GM21367 (cell line): ENCODE measurements at regions not wholly inside any gene's neighbourhood (a gene's known extent, or its start where the extent isn't known, plus 50 kb on each side); places are given as distances from the start of the nearest gene placed in this dataset.
"Not testable (repeated sequence)": the region's sequence is repeated elsewhere in the genome, so short reads cannot be mapped to it uniquely, and the experiment has no call there.

Experiments
- ATAC-seq: cut with Tn5 transposase; IDR thresholded peaks from one replicate; pipeline ENCODE4 v1.9.1; 2021; ENCODE audit not compliant: unreplicated experiment

DNA sequence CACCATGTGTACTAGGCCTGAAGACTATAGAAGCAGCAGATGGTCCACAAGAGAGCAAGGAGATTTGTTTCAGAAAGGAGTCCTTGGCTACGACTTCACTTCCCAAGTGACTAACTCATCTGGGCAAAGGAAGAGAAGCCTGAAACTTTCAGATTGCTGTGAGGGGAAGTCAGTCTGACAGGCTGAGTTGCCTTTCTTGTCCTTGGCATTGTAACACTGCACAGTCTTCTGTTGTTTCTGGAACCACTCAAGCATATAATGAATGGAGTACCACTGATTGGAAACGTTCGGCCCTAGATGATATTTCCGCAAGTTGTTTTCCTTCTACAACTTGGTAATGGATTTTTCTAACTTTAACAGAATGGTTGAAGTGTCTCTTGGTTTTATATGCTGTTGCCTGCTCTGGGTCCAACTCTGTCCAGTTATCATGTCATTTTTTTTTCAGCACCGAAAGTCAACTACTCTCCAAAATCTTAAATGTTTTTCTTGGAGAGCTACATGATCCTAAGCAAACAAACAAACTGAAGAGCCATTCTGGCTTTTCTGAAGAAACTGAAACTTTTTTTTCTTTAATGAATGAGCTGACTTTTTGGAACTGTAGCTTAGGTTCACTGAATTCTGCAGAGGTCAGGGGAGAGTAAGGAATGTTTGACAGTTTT, 685.7 kb downstream of the MECOM start:
- ATAC-seq, result no peak

DNA sequence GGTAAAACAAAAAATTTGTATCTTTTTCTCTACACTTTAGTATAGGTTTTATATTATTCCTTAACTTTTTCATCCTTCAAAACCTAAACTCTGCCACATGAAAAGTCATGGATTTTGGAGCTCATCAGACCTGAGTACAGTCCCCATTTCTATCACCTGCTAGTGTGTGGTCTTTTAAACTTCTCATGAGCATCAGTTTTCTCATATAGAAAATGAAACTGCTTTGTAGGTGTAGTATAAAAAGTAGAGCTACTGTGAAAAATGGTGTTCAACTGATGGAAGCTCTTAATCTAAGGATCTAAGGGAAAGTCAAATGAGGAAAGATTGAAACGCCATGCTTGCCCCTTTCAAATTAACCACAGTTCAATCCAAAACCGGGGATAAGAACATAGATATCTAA, 686.5 kb downstream of the MECOM start:
- no peak for ATAC-seq

DNA sequence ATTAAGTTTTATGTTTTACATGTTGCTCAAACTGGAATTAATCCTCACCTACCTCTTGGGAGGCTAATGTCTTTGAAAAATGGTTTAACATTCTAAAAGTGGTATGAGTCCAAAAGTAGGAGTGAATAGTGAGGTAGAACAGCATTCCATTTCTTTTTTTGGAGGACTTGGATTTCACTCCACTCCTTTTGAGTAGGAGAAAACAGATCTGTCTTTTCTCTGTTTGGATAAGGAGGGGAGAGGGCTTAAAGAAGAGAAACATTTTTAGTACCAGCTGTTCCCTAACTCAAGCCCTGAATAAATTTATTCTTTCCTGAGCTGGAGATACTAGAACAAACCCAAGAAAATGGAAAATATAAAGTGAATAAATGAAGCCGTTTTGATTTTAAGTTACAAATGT, 687.9 kb downstream of the MECOM start:
- ATAC-seq, result no peak

DNA sequence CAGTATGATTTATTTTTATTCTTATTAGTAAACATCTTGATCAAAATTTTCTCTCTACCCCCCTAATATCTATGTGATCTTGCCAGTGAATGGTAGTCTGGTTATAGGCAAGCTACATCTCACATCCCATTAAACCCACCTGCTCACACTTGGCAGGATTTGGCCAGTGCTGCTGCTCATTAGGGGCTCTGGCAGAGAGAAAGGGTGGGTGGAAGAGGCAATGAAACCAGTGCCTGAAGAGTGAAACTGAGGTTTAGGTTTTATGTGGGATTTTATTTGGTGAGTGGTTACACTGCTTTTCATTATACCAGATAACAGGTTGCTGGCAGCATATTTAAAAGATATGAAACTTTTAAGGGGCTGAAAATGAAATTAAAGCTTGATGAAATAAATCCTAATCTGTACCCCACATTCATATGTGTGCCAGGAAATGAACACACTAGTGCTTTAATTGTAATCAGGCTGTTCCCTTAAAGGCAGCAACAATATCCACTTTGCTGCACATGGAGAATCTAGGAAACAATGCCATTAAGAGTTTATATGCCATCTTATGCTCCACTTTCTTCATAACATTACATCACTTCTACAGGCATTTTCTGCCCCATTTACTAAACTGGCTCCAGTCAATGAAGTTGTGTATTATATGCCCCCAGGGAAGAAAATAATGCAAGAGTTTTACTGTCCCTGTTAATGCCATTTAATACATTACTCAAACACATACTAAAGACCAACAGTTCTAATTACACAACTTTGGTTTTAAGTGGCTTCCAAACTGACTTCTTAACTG, 688.7 kb downstream of the MECOM start:
- no peak for ATAC-seq

DNA sequence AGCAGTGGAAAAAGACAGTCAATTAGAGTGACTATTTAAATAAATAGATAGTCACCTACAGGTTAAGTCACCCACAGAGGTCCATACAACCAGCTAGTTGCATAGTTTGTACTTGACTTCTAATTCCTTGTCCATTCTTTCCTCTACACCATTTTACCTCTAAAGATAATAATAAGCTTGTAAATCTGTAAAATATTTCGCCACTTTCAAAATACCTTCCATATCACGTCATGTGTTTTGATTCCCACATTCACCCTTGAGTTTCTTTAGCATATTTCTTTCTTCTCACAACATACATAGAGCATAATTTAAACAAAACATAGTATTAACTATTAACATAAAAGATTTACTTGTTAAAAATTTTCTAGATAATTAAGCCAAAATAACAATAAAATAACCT, 689.6 kb downstream of the MECOM start:
- no peak for ATAC-seq

DNA sequence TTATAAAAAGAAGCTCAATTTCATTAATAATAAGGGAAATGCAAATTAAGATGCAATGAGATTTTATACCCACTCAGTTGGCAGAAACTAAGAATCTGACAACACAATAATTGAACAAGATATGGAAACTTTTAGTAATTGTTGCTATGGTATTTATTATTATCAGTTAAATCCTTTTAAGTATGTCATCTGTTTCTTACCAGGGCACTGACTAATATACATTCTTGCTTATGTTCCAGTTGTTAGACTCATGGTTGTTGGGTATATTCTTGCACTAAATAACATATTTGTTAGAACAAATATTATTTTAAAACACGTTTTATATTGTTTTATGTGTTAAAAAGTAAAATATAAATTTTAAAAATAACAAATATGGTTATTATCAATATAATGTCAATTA, 690.3 kb downstream of the MECOM start:
- no peak for ATAC-seq

DNA sequence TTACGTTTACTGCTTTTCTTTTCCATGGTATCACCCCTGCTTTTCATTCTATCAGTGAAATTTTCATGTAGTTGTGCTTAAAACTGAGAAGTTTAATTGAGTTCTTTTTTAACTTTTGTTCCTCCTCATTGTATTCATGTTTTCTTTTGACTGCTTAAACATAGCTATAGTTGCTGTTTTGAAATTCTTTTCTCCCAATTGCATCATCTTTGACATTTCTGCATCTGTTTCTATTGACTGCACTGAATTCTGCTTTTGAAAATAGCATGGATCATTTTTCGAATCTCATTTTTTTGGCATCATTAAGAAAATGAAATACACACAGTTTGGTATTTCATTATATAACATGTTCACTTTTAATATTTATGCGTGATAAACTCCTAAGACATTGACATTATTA, 694.9 kb downstream of the MECOM start:
- ATAC-seq, result no peak

DNA sequence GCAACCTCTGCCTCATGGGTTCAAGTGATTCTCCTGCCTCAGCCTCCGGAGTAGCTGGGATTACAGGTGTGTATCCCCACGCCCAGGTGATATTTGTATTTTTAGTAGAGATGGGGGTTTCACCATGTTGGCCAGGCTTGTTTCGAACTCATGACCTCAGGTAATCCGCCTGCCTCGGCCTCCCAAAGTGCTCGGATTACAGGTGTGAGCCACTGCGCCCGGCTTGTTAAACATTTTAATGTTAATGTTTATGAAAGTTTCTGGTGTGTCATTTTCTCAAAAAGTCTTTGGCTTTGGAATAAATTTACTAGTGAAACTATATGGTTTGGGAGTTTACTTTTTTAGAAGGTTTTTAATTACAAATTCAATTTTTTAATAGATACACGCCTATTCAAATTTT, 698.8 kb downstream of the MECOM start:
- no peak for ATAC-seq

DNA sequence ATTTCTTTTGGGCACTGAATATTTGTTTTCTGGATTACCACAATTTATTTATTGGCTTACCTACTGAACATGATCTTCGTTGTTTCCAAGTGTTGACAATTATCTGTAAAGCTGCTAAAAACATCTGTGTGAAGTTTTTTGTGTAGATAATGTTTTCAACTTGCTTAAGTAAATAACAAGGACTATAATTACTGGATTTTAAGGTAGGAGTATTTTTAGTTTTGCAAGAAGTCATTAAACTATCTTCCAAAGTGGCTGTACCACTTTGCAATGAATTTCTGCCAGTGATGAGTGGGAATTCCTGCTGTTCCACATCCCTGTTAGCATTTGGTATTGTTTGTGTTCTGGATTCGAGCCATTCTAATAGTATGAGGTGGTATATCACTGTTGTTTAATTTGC, 702.2 kb downstream of the MECOM start:
- ATAC-seq, result no peak

DNA sequence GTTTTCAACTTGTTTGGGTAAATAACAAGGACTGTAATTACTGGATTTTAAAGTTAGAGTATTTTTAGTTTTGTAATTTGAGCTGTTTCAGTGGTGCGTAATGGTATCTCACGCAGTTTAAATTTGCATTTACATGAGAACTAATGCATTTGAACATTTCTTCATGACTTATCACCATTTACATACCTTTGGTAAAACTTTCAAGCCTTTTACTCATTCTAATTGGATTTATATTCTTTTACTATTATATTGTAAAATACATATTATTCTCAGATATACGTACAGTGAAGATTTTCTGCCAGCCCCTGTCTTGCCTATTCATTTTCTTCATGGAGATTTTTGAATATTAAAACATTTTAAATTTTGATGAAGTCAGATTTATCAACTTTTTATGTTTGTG, 703.8 kb downstream of the MECOM start:
- ATAC-seq, result no peak

DNA sequence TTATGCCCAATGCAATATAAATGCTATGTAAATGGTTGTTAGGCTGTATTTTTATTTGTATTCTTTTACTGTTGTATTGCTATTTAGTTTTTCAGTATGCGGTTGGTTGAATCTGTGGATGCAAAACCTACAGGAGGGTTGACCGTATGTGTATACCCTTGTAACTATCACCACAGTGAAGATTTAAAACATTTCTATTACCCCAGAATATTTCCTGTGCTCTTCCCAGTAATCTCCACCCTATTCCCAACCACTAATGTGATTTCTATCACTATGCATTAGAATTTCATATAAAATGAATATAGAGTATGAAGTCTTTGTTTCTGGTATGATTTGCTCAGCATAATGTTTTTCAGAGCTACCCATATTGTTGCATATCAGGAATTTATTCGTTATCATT, 705.0 kb downstream of the MECOM start:
- no peak for ATAC-seq

DNA sequence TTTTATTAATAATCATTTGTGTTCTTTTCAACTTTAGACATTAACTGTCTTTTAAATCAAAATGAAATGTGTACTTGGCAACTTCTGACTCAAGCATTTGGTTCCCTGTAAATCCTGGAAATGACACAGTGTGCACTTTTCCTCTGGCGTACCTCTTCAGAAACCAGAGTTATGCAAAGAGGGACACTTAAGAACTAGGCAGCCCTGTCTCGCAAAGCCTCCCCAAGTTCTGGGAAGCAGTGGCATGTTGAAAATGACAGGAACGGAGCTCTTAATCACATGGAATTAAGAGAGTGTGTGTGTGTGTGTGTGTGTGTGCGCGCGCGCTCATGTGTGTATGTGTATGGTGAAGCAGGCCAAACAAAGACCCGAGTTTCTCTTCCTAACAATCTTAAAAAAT, 707.4 kb downstream of the MECOM start:
- ATAC-seq, result no peak

DNA sequence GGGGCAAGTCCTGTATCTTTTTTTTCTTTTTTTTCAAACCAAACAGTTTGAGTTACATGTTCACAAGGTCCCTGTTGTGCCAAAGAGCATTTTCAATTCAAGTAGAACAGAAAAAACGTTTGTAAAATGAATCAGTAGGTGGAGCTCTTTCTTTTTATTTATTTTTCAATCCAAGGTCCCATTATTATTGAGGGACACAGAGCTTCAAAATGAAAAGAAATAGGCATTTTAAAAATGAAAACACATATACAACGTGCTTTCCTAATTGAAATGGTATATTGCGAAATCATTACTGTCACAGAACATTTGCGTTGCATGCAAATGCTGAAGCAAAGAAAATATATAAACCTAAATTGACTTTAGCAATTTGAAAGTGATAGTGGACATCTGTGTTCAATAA, 711.0 kb downstream of the MECOM start:
- ATAC-seq, result no peak

DNA sequence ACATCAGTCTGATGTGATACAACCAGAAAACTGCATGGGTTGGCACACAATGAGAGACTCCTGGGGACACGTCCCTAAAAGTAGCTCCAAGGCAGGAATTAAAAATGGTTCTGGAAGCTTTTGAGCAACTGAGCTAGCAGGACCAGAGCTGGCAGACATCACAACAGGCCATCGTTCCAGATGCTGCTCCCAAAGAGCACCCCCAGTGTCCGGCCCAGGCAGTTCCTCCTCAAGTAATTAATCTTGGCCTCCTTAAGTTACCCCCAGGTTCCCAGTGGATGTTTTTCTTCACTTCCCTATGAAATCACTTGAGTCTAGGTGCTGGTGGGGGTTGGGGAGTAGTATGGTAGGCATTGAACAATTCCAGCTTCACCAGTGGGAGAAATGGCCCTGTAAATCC, 711.6 kb downstream of the MECOM start:
- no peak for ATAC-seq

DNA sequence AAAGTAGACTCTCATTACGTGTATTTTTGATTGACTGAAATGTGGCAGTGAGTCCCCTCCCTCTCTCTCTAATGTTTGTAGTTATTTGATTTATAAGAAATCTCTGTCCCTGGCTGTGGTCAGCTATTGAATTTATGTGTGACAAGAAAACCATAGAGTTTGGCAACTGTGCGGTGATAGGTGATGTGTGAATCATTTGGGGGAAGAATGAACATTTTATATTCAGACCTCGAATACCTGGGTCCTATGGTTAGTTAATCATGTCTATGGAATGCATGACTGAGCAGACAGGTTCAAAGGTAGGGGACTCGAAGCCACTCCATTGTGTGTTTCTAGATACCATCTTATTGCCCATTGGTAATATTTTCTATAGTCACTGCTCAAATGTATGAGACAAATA, 712.1 kb downstream of the MECOM start:
- ATAC-seq, result no peak

DNA sequence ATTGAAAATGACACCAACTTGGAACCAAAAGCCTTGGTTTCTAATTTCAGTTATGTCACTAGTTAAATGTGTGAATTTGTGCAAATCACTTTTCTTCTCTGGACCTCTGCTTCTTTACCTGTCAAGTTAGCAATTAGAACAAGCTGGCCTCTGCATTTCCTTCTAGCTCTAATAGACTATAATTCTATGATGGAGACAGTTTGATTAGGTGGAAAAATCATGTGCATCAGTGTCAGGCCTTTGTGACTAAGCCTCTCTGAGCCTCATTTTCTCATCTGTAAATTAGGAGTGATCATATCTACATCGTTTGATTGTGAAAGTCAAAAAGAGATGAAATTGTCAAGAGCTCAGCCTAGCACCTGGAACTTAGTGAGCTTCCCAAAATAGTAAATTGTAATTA, 712.9 kb downstream of the MECOM start:
- ATAC-seq, result no peak

DNA sequence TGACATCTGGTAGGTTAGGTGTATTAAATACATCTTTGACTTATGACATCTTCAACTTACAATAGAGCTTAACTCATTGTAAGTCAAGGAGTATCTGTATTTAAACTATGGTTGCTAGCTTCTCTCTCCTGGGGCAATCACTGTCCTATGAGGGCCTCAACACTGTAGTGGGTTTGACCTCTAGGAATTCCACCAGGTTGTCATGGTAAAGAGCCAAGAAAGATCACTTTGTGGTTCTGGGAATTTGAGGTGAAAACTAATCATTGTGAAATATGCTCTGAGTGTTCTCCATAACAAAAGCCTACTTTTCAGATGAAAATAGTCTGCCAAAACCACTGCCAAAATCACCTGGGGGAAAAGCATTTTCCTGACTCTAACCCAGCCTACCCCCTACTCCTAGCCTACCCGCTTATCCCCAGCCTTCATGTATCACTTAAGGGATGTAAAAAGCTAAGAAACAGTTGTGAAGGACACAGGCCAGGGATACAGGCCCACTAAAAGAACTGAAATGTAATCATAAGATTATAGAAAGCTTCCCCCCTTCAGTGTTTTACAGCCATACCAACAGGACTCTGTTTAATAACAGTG, 723.8 kb downstream of the MECOM start:
- no peak for ATAC-seq

DNA sequence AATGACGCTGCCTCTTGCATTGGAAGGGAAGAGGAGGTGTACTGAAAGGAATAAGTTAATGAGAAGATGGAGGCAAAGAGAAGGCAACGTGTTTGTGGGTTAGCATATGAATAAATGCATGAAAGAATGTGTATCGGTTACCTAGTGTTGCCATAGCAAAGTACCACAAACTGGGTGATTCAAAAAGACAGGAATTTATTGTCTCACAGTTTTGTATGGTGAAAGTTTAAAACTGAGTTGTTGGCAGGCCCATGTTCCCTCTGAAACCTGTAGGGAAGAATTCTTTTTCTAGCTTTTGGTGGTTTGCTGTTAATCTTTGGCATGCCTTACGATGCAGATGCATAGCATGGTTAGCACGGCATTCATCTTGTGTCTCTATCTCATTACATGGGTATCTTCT, 729.9 kb downstream of the MECOM start:
- ATAC-seq, result no peak

DNA sequence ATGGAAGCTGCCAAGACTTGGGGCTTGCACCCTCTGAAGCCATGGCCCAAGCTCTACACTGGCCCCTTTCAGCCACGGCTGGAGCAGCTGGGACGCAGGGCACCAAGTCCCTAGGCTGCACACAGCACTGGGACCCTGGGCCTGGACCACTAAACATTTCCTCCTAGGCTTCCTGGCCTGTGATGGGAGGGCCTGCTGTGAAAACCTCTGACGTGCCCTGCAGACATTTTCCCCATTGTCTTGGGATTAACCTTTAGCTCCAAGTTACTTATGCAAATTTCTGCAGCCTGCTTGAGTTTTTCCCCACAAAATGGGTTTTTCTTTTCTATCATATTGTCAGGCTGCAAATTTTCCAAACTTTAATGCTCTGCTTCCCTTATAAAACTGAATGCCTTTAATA, 733.5 kb downstream of the MECOM start:
- ATAC-seq, result not testable (repeated sequence)

DNA sequence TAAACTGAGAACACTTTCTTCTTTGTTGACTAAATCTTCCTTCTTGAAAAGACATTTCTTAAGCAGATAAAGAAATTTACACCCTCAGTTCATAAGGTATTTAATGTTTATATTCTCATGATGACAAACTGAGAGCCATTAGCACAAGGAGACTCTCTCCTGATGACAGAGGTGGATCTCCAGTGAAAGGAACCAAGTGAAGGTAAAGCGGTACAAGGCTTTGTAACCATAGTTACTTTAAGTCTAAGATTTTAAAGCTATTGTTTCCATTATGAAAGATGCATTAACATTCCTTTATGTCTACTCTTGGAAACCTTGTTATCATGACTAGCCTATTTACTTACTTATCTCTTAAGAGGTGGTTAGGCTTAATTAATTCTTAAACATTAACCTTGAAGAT, 737.1 kb downstream of the MECOM start:
- no peak for ATAC-seq

DNA sequence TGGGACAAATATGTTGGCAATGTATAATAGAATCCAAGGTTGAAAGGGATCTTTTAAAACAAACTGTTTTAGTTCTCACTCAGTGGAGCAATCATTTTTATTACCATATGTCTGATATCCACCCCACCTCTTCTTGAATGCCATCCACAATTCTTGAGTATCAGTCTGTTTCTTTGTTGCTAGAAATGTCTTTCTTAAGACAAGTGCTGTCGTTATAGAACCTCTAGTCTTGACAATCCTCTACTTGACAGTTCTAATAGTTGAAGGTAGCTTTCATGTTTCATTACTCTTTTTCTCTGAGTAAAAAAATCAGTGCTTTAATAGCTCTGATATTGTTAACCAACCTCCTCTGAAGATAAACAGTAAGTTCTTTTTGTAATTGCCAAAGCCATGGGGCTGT, 737.9 kb downstream of the MECOM start:
- ATAC-seq, result no peak

DNA sequence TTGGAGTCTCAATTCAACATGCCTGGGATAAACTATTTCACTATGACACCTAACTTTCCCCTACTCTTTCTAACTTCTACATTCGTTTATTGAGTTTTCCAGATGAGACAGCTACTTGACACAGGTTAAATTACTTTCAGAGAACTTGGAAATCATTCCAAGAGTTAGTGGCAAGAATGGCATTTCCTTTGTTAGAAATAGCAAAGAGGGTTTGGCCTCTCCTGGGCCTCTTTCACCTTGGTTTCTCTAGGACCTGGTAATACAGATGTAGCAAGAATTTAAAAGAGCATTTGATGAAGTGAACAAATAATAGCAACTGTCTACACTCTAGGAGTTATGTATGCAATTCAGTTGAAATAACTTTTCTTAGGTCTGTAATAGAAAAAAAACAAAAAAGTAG, 748.9 kb downstream of the MECOM start:
- ATAC-seq, result no peak

DNA sequence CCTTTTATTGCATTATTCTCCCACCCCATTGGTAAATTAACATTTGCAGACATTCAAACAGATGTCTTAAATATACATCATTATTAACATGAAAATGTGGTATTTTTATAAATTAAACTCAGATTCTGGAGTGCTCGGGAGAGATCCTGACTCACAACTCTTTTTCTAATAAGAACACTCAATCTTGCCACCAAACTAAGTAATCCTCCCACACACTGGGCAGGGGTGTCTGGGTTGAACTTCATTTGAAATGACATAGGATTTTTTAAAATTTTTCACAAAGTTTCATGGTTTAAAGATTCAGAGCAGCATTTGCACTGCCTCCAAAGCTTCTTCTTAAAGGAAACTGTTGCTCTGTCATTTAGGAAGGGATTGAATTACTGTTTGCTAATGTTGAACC, 754.3 kb downstream of the MECOM start:
- ATAC-seq, result no peak
